OCI-LY1 (cell line): ENCODE measurements at regions not wholly inside any gene's neighbourhood (a gene's known extent, or its start where the extent isn't known, plus 50 kb on each side); places are given as distances from the start of the nearest gene placed in this dataset.

Experiments
- H2AFZ ChIP-seq: fragments of 200-600 bp; sonication (generic), shearing (Covaris generic); 2 replicates; pipeline ENCODE4 v1.6.0; 2014; ENCODE audit warnings: antibody characterized with exemption, mild to moderate bottlenecking, low read length
- H3F3A ChIP-seq: fragments of 200-600 bp; sonication (generic), shearing (Covaris generic); 2 replicates; pipeline ENCODE4 v1.6.0; 2014; ENCODE audit warnings: mild to moderate bottlenecking, antibody characterized with exemption, low read length, moderate library complexity; ENCODE audit not compliant: insufficient read depth
- H3K27ac ChIP-seq: fragments of 200-600 bp; sonication (generic); 2 replicates; pipeline ENCODE4 v1.5.1; 2014; ENCODE audit warnings: low read length, mixed run types, mild to moderate bottlenecking, low read depth; ENCODE audit not compliant: poor library complexity, severe bottlenecking
- H3K27me3 ChIP-seq: fragments of 200-600 bp; sonication (generic); 2 replicates; pipeline ENCODE4 v1.6.0; 2014; ENCODE audit warnings: antibody characterized with exemption, mild to moderate bottlenecking, low read length, moderate library complexity; ENCODE audit not compliant: insufficient read depth
- H3K36me3 ChIP-seq: fragments of 200-600 bp; sonication (generic); 2 replicates; pipeline ENCODE4 v1.6.1; 2014; ENCODE audit warnings: mild to moderate bottlenecking, antibody characterized with exemption, low read length, moderate library complexity, mixed read lengths; ENCODE audit not compliant: insufficient read depth
- H3K4me1 ChIP-seq: fragments of 200-600 bp; sonication (generic); 2 replicates; pipeline ENCODE4 v1.5.1; 2014; ENCODE audit warnings: mild to moderate bottlenecking, low read length, moderate library complexity; ENCODE audit not compliant: insufficient read depth, severe bottlenecking
- H3K4me2 ChIP-seq: fragments of 200-600 bp; sonication (generic), shearing (Covaris generic); 2 replicates; pipeline ENCODE4 v1.6.1; 2014; ENCODE audit warnings: low read length
- H3K4me3 ChIP-seq: fragments of 200-600 bp; sonication (generic); 2 replicates; pipeline ENCODE4 v1.5.1; 2014; ENCODE audit warnings: low read length, low read depth, mild to moderate bottlenecking, mixed read lengths; ENCODE audit not compliant: poor library complexity, severe bottlenecking
- H3K79me2 ChIP-seq: fragments of 200-600 bp; shearing (Covaris generic); 2 replicates; pipeline ENCODE4 v1.6.1; 2016; ENCODE audit warnings: mixed run types, low read length, mixed read lengths; ENCODE audit not compliant: insufficient read depth
- H3K9ac ChIP-seq: fragments of 200-600 bp; sonication (generic), shearing (Covaris generic); 2 replicates; pipeline ENCODE4 v1.6.1; 2014; ENCODE audit warnings: mild to moderate bottlenecking, low read length, mixed read lengths
- H3K9me2 ChIP-seq: fragments of 200-600 bp; sonication (generic), shearing (Covaris generic); 2 replicates; pipeline ENCODE4 v1.6.1; 2014; ENCODE audit warnings: low read depth, mild to moderate bottlenecking, low read length, mixed read lengths
- H3K9me3 ChIP-seq: fragments of 200-600 bp; shearing (Covaris generic); 2 replicates; pipeline ENCODE4 v1.6.1; 2014; ENCODE audit warnings: low read length, mixed read lengths
- H4K20me1 ChIP-seq: fragments of 200-600 bp; sonication (generic), shearing (Covaris generic); 2 replicates; pipeline ENCODE4 v1.6.0; 2016; ENCODE audit warnings: mild to moderate bottlenecking, low read length; ENCODE audit not compliant: insufficient read depth
- CTCF ChIP-seq: fragments of 200-600 bp; sonication (generic), shearing (Covaris generic); IDR thresholded peaks from 2 replicates; pipeline ENCODE4 v1.5.1; 2017; ENCODE audit warnings: mild to moderate bottlenecking, antibody characterized with exemption, low read length, moderate library complexity, mixed read lengths
- EZH2 ChIP-seq: fragments of 200-600 bp; sonication (generic), shearing (Covaris generic); IDR thresholded peaks from 2 replicates; pipeline ENCODE4 v1.8.0; 2017; ENCODE audit warnings: borderline replicate concordance, mixed run types, mild to moderate bottlenecking, antibody characterized with exemption, low read length, moderate library complexity, mixed read lengths

GRCh38 chr7:156234192-156234591 is 406.4 kb upstream of the RNF32 start:
- peaks cover 4% of the 10 kb centered on the region for H3K27me3 ChIP-seq
- no peaks in the 10 kb centered on the region for H3K79me2 ChIP-seq
- no peak overlapping the region for H3K9ac ChIP-seq
- H3K9me2 ChIP-seq = no peaks in the 10 kb centered on the region
- no peaks in the 10 kb centered on the region for H3F3A ChIP-seq
- no peak overlapping the region for H3K4me2 ChIP-seq
- no peak overlapping the region for H2AFZ ChIP-seq
- H3K36me3 ChIP-seq = no peaks in the 10 kb centered on the region
- H4K20me1 ChIP-seq = no peaks in the 10 kb centered on the region
- 0 out of 2 replicates have a peak, but pooled peaks cover 2% of the 10 kb centered on the region for H3K9me3 ChIP-seq
- no peak overlapping the region for H3K27ac ChIP-seq
- no peak overlapping the region for H3K4me3 ChIP-seq
- TF ChIP-seq CTCF (no peak), EZH2 (no peak)
- no peaks in the 10 kb centered on the region for H3K4me1 ChIP-seq

GRCh38 chr7:156232931-156233705 is 407.5 kb upstream of the RNF32 start:
- TF ChIP-seq EZH2 (no peak), CTCF (no peak)
- peaks cover 4% of the 10 kb centered on the region for H3K27me3 ChIP-seq

GRCh38 chr7:156230576-156230975 is 410.0 kb upstream of the RNF32 start:
- H2AFZ ChIP-seq = no peak overlapping the region
- H3F3A ChIP-seq = no peaks in the 10 kb centered on the region
- H3K9ac ChIP-seq = no peak overlapping the region
- no peak overlapping the region for H3K4me2 ChIP-seq
- H3K4me1 ChIP-seq = no peaks in the 10 kb centered on the region
- H3K27ac ChIP-seq = no peak overlapping the region
- no peak for TF ChIP-seq EZH2
- TF ChIP-seq CTCF = no peak
- H4K20me1 ChIP-seq = no peaks in the 10 kb centered on the region
- H3K4me3 ChIP-seq = no peak overlapping the region
- H3K79me2 ChIP-seq = no peaks in the 10 kb centered on the region
- 0 out of 2 replicates have a peak, but pooled peaks cover 2% of the 10 kb centered on the region for H3K9me3 ChIP-seq
- H3K9me2 ChIP-seq = no peaks in the 10 kb centered on the region
- H3K36me3 ChIP-seq = no peaks in the 10 kb centered on the region
- H3K27me3 ChIP-seq = peaks cover under 1% of the 10 kb centered on the region

More at GRCh38 chr7:156232931-156233705, 407.5 kb upstream of the RNF32 start:
- Histone ChIP-seq H4K20me1 (no peaks in the 10 kb centered on the region), H3K79me2 (no peaks in the 10 kb centered on the region), H3K4me3 (no peak overlapping the region), H3K4me2 (no peak overlapping the region), H2AFZ (no peak overlapping the region), H3K4me1 (no peaks in the 10 kb centered on the region), H3F3A (no peaks in the 10 kb centered on the region), H3K9me2 (no peaks in the 10 kb centered on the region), H3K9me3 (0 out of 2 replicates have a peak, but pooled peaks cover 2% of the 10 kb centered on the region), H3K36me3 (no peaks in the 10 kb centered on the region), H3K9ac (no peak overlapping the region), H3K27ac (no peak overlapping the region)
